NCI-H510A (cell line): ENCODE measurements at regions not wholly inside any gene's neighbourhood (a gene's known extent, or its start where the extent isn't known, plus 50 kb on each side); places are given as distances from the start of the nearest gene placed in this dataset.
"Not testable (repeated sequence)": the region's sequence is repeated elsewhere in the genome, so short reads cannot be mapped to it uniquely, and the experiment has no call there.

Source experiments
- DNase-seq: peaks from one replicate; lab custom pipeline; 2025; lab: John Stamatoyannopoulos, UW

DNA sequence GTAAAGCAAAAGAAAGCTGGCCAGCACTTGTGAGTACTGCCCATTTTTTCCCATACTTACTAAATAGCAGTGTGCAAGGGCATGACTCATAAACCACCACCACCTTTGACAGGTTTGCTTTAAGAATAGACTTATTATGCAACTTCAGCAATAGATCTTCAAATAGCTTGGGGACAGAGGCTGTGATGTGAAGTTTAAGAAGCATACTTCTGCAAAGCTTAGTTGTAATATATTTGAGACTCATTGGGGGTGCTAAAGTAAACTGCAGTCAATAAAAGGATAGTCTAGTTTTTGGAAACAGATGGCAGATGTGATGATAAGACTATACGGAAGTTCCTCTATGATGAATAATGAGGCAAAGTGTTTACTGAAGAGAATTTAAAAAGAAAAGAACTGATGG, 210.0 kb downstream of the PLA2G4A start:
- no peak for DNase-seq

DNA sequence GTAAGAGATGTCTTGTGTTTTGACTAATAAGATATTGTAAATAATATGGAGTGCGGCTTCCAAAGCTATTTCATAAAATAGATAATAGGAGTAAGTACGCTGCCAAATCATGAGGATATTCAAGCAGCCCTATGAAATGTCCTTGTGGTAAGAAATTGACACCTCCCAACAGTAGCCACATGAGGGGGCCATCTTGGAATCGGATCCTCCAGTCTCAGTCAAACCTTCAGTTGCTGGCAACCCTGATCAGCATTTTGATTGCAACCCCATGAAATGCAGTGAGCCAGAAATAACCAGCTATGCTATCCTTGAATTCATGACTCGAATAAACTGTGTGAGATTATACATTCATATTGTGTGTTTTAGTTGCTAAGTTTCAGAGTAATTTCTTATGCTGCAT, 212.4 kb downstream of the PLA2G4A start:
- DNase-seq: no peak

- no peak for DNase-seq
Observed at GRCh38 chr1:187042538-187042937, 213.8 kb downstream of the PLA2G4A start.

GRCh38 chr1:187043433-187043832, 214.7 kb downstream of the PLA2G4A start:
- DNase-seq: not testable (repeated sequence)

GRCh38 chr1:187044411-187044810, 215.7 kb downstream of the PLA2G4A start:
- no peak for DNase-seq

- no peak for DNase-seq
Observed at GRCh38 chr1:187045371-187045770, 216.6 kb downstream of the PLA2G4A start.

DNA sequence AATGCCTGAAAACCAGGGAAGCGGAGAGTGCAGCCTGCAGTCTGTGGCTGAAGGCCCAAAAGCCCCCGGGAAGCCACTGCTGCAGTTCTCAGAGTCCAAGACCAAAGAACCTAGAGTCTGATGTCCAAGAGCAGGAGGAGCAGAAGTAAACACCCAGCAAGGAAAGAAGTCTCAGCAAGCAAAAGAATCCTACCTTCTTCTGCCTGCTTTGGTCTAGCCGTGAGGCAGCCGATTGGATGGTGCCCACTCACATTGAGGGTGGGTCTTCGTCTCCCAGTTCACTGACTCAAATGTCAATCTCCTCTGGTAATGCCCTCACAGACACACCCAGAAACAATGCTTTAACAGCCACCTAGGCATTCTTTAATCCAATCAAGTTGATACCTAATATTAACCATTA, 217.5 kb downstream of the PLA2G4A start:
- no peak for DNase-seq

- no peak for DNase-seq
Observed at GRCh38 chr1:187047298-187047697, 218.5 kb downstream of the PLA2G4A start.

DNA sequence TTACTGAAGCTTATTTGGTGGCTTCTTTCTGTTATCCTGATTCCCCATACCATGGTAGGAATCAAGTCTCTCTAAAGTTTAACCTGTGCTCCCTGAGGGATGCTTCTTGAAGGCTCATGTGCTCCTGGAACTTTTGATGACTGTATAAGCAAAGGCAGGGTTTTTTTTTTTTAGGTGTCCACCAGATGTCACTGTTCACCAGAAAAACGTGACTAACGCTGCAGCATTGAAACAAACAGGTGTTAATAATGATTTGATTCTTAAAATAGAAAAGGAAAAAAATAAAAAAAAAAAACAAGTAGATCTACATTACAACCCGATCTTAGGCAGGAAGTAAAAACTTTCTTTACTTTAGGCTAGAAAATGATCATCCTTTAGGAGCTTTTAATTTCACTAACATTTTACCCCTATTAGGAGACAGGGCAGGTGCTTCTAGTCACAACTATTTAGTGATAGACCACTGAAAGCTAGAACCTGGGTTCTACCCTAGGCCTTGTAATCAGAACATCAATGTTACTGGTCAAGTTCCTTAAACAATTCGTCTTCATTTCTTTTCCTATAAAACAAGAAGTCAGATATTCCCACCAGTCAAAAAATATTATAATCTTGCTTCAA, 223.0 kb downstream of the PLA2G4A start:
- DNase-seq: no peak

GRCh38 chr1:187053876-187054275, 225.1 kb downstream of the PLA2G4A start:
- DNase-seq: no peak

GRCh38 chr1:187054862-187055757, 226.4 kb downstream of the PLA2G4A start:
- no peak for DNase-seq

GRCh38 chr1:187063271-187063670, 234.5 kb downstream of the PLA2G4A start:
- no peak for DNase-seq

DNA sequence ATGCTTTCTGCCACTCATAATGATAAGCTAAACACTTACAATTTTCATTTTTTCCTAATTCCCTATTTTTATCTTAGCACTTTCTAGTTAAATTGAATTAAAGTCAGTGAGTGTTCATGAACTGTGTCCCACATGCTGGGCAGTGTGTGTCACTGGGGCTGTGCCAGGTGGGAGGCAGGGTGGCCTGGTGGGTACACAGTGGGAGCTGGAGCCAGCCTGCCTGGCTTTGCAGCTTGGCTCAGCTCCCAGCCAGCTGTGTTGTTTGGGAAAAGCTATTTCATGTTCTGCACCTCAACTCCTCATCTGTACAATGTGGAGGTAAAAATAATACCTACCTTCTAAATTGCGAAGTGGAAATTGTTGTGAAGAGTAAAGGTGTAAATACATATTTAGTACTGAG, 238.4 kb downstream of the PLA2G4A start:
- DNase-seq: no peak

- no peak for DNase-seq
Observed at GRCh38 chr1:187070076-187070475, 241.3 kb downstream of the PLA2G4A start.

- DNase-seq: not testable (repeated sequence)
Observed at GRCh38 chr1:187072262-187073034, 243.7 kb downstream of the PLA2G4A start.

DNA sequence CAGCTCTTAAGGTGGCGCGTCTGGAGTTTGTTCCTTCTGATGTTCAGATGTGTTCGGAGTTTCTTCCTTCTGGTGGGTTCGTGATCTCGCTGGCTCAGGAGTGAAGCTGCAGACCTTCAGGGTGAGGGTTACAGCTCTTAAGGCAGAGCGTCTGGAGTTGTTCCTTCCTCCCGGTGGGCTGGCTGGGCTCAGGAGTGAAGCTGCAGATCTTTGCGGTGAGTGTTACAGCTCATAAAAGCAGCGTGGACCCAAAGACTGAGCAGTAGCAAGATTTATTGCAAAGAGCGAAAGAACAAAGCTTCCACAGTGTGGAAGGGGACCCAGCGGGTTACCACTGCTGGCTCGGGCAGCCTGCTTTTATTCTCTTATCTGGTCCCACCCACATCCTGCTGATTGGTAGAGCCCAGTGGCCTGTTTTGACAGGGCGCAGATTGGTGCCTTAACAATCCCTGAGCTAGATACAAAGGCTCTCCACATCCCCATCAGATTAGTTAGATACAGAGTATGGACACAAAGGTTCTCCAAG, 244.3 kb downstream of the PLA2G4A start:
- not testable (repeated sequence) for DNase-seq

DNA sequence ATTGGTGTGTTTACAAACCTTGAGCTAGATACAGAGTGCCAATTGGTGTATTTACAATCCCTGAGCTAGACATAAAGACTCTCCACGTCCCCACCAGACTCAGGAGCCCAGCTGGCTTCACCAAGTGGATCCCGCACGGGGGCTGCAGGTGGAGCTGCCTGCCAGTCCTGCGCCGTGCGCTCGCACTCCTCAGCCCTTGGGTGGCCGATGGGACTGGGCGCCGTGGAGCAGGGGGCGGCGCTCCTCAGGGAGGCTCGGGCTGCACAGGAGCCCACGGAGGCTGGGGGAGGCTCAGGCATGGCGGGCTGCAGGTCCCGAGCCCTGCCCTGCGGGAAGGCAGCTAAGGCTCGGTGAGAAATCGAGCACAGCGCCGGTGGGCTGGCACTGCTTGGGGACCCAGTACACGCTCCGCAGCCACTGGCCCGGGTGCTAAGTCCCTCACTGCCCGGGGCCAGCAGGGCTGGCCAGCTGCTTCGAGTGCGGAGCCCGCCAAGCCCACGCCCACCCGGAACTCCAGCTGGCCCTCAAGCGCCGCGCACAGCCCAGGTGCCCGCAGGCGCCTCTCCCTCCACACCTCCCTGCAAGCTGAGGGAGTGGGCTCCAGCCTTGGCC, 245.0 kb downstream of the PLA2G4A start:
- DNase-seq: not testable (repeated sequence)

DNA sequence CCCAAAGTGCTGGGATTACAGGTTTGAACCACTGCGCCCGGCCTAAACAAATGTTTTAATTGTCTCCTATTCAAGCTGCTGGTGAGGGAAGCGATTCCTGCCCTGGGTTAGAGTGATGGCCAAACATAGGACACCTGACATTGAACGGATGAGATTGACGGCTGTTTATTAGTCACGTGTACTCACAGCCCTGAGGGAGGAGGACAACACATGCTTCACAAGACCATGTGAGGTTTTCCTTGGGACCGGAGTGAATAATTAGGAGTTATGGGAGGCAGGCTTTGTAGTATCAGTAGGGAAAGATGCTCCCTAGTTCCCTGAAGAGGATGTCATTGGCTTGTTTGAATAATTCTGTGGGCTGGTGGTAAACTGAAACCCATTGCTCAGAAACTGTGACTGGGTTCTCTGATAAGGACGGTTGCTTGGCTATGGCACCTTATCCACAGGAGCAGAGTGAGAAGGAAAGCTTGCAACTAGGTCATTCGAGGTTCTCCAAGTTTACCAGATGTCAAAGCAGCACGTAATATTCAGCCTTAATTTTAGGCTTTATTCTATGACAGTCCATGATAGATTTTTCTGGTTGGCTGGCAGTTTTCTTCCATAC, 245.8 kb downstream of the PLA2G4A start:
- no peak for DNase-seq

GRCh38 chr1:187076922-187077321, 248.2 kb downstream of the PLA2G4A start:
- DNase-seq: no peak

GRCh38 chr1:187078321-187078720, 249.6 kb downstream of the PLA2G4A start:
- DNase-seq: no peak

GRCh38 chr1:187078916-187079315, 250.2 kb downstream of the PLA2G4A start:
- DNase-seq: no peak

DNA sequence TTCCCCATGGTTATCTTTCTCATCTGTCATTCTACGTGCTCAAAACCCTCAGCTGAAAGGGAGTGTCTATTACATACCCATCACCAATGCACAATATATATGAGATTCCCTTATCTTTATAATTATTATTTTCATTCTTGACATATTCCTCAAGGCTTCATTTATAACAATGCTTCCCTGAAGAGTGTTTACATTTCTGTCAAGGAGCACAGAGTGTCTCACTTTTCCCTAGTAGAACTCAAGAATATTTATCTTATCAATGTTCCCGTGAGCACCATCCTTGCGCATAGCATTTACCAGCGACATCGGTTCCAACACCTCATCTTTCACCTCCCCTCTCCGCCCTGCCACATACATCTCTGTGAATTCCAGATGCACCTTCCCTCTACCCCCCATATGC, 250.6 kb downstream of the PLA2G4A start:
- no peak for DNase-seq
